AG04449 (cell line): ENCODE measurements at regions not wholly inside any gene's neighbourhood (a gene's known extent, or its start where the extent isn't known, plus 50 kb on each side); places are given as distances from the start of the nearest gene placed in this dataset.

Source experiments
- CTCF ChIA-PET: fragments of 350-600 bp; formaldehyde crosslinking; extraction: SDS; loops from one replicate; lab custom pipeline; 2021; ENCODE audit warnings: antibody characterized with exemption; lab: Yijun Ruan, JAX
- POLR2A ChIA-PET: fragments of 400-600, 350-600 bp; formaldehyde crosslinking; extraction: SDS; loops from one replicate; lab custom pipeline; 2020; ENCODE audit warnings: antibody characterized with exemption, inconsistent platforms; lab: Yijun Ruan, JAX
- DNase-seq: peaks from one replicate; pipeline ENCODE4 v3.0.0-alpha.2; 2010; ENCODE audit warnings: low read depth, low spot score
- H3K4me3 ChIP-seq: 2 replicates; pipeline ENCODE4 v1.5.1; 2011; ENCODE audit warnings: low read depth, mild to moderate bottlenecking, control low read depth, low read length
- TF ChIP-seq, protein P1 (sequence below): IDR thresholded peaks from one replicate; pipeline ENCODE4 v1.5.1; 2011; ENCODE audit warnings: mild to moderate bottlenecking, moderate library complexity, low read length, control low read depth, inconsistent platforms; ENCODE audit not compliant: insufficient read depth; ENCODE audit errors: missing control alignments

DNA sequence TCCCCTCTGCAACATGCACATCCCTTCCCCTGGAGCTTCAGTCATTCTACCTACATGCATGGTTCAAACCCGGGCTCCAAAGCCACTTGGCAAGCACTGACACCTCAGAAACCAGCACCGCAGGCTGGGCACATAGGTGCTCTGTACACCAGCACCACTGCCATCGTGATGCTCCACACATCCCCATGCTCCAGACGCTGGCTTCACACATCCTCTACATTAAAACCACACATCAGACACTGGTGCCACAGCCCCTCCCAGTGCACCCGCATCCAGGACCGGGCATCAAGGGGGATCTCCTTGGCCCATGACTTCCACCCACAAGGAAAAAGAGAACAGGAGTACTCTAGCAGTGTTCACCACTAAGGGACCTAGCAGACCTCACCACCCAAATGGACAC is 787.7 kb downstream of the CDH18 start:
- POLR2A ChIA-PET: no interaction called here
- DNase-seq: no peak
- H3K4me3 ChIP-seq: no peak overlapping the region
- TF ChIP-seq, protein P1, sequence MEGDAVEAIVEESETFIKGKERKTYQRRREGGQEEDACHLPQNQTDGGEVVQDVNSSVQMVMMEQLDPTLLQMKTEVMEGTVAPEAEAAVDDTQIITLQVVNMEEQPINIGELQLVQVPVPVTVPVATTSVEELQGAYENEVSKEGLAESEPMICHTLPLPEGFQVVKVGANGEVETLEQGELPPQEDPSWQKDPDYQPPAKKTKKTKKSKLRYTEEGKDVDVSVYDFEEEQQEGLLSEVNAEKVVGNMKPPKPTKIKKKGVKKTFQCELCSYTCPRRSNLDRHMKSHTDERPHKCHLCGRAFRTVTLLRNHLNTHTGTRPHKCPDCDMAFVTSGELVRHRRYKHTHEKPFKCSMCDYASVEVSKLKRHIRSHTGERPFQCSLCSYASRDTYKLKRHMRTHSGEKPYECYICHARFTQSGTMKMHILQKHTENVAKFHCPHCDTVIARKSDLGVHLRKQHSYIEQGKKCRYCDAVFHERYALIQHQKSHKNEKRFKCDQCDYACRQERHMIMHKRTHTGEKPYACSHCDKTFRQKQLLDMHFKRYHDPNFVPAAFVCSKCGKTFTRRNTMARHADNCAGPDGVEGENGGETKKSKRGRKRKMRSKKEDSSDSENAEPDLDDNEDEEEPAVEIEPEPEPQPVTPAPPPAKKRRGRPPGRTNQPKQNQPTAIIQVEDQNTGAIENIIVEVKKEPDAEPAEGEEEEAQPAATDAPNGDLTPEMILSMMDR: no peak
- CTCF ChIA-PET: no interaction called here

DNA sequence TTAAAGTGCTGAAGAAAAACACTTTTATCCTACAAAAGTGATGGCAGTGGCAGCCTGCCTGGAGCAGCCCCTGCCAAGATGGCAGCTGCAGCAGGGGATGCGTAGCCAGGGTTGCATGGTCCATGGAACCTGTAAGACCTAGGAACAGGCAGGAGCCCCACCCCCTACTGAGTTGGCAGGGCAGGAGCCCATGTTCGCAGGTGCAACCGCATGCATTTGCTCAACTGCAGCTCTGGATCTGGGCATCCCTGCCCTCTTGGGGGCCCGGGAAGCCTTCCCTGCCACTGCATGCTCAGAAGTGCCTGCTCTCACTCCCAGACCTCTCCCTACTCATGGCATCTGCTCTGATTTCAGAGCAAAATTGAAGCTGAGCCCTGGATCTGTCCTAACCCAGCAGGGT is 779.6 kb downstream of the CDH18 start:
- TF ChIP-seq, protein P1: no peak
- H3K4me3 ChIP-seq: no peak overlapping the region
- DNase-seq: no peak
- ChIA-PET CTCF (no interaction called here), POLR2A (no interaction called here)

DNA sequence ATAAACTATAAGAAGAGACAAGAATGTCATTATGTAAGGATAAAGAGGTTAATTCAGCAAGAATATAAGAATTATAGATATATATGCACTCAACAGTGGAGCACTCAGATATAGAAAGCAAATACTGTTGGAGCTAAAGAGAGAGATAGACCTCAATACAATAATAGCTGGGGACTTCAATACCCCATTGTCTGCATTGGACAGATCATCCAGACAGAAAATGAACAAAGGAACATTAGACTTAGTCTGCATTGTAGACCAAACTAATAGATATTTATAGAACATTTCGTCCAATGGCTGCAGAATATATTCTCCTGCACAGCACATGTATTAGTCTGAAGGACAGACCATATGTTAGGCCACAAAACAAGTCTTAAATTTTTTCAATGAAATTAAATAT is 777.1 kb downstream of the CDH18 start:
- ChIA-PET CTCF (no interaction called here), POLR2A (no interaction called here)
- no peak overlapping the region for H3K4me3 ChIP-seq
- TF ChIP-seq, protein P1: no peak
- DNase-seq: no peak

DNA sequence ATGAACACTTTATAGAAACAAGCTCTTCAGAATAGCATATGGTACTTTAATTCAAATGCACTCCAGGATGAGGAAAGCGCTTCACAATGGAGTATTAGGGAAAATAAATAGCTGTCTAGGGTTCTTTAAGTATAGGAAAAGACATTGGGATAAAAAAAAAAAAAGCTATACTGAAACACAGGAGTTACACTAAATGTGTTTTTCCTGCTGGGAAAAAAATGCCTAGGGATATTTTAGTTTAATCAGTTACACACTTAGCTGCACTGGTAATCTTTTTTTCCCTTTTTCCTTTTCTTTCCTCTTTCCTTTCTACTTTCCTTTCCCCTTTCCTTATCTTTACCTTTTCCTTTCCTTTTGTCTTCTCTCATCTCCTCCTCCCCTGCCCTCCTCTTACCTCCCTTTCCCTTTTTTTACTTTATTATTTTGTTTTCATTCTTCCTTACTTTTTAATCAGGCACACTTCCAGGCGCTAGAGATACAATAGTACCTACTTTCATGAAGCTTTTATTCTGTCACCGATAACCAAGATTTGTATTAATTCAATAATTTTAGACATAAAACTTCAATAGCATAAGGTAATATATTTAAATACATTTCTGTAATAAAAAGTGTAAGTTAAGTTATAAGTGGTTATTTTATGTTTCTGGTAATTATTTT is 758.7 kb downstream of the CDH18 start:
- ChIA-PET POLR2A (no interaction called here), CTCF (no interaction called here)
- no peak overlapping the region for H3K4me3 ChIP-seq
- TF ChIP-seq, protein P1: no peak
- DNase-seq: no peak

DNA sequence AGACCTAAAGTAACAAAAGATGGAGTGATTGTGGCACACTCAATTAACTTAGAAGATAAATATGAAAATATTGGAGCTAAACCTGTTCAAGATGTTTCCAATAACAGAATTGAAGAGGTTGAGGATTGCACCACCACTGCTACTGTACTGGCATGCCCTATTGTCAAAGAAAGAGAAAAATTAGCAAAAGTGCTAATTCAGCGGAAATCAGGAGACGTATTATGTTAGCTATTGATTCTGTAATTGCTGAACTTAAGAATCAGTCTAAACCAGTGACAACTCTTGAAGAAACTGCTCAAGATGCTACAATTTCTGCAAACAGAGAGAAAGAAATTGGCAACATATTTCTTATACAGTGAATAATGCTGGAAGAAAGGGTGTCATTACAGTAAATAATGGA is 754.4 kb downstream of the CDH18 start:
- DNase-seq: no peak
- ChIA-PET CTCF (no interaction called here), POLR2A (no interaction called here)
- TF ChIP-seq, protein P1: no peak
- H3K4me3 ChIP-seq: no peak overlapping the region

DNA sequence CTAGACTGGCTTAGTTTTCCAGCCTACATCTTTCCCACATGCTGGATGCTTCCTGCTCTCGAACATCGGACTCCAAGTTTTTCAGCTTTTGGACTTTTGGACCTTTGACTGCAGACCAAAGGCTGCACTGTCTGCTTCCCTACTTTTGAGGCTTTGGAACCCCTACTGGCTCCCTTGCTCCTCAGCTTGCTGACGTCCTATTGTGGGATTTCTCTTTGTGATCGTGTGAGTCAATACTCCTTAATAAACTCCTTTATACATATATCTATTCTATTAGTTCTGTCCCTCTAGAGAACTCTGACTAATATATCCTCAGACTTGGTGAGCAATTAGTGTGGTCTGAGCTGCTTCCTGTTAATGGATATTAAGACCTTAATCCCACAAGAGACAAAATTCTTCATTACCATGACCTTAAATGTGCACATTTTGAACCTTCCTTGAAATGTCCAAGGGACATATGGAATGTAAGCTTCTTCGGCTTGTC is 752.9 kb downstream of the CDH18 start:
- H3K4me3 ChIP-seq: no peak overlapping the region
- ChIA-PET POLR2A (no interaction called here), CTCF (no interaction called here)
- TF ChIP-seq, protein P1: no peak
- DNase-seq: no peak
